HCEC 1CT (cell line): ENCODE measurements at regions not wholly inside any gene's neighbourhood (a gene's known extent, or its start where the extent isn't known, plus 50 kb on each side); places are given as distances from the start of the nearest gene placed in this dataset.

Source experiments
- DNase-seq: peaks from one replicate; pipeline ENCODE4 v3.0.0-alpha.2; 2017

DNA sequence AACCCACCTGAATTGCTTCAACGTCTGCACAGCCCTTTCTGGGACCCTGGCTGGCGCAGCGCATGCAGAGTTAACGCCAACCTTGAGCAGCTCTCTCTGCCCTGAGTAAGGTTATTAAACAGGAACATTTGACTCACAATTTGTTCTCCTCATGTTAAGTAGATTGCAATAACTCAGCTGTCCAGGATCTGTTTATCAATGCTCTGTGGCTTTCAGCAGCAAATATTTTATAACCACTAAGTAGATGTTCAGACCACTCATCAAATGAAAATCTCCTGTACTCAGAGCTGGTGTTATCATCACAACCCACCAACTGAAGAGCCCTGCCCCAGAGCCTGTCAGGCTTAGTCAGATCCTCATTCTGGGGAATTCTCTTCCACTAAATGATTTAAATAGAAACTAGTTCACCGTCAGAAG lies 403.0 kb downstream of the ZNF608 start:
- peak; percentile 97 for DNase-seq

DNA sequence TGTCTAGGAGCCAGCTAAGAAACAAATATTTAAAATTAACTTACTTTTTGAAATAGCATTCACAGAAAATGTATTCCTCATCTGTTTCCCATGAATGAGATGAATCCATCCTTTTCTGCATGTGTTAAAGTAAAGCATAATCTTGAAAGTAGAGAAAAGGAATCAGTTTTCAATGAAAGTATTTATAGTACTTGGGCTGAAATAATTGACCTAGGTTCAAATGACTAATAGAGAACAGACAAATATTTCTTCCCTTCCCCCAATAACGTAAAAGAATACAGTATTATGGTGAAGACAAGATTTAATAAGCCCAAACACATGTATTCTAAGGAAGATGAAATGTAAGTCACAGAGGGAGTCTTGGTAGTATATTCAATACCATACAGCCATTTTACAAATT lies 403.5 kb downstream of the ZNF608 start:
- peak; percentile 62 for DNase-seq

GRCh38 chr5:124342584-124342983 lies 403.9 kb downstream of the ZNF608 start:
- peak; percentile 5 for DNase-seq

GRCh38 chr5:124342027-124342471 lies 404.4 kb downstream of the ZNF608 start:
- DNase-seq, result peak; percentile 53

DNA sequence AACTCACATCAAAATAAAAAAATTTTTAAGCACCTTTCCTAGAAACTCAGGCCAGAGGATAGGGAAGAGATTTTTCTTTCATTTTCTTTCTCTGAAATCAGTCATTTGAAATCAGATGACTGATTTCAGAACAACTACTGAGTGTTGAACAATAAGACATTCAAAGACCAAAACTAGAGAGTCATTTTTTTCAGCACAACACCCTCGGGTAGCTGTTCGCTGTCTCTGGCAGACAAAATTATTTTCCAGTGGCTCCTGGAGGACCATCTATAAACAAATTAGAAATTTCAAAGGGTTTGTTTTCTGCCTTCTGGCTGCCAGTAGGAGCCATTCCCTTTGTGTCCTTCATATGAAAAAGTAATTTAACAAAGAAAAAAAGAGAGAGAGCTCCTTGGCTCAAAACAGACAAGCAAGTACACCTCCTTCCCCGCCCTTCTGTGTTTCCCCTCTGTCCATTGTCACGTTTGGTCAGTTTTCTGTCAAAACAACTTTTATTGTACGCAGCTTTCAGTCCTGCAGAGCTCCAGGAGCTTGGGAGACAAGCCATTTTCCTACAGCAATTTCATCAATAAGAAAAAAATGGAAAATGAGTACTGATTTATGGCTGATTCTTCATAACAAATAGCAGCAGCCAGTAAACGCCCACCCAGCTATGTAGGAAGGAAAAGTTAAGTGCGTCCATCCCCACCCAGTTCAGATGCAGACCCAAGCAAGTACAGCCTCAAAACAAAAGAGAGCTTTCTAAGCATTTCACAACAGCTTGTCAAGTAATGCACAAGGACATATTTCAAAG lies 405.2 kb downstream of the ZNF608 start:
- no peak for DNase-seq

GRCh38 chr5:124337996-124338395 lies 408.4 kb downstream of the ZNF608 start:
- DNase-seq, result no peak

GRCh38 chr5:124333298-124333979 lies 413.0 kb downstream of the ZNF608 start:
- no peak for DNase-seq

- no peak for DNase-seq
Measured at GRCh38 chr5:124332273-124332672, 414.2 kb downstream of the ZNF608 start.

- no peak for DNase-seq
Measured at GRCh38 chr5:124330595-124331220, 415.7 kb downstream of the ZNF608 start.

DNA sequence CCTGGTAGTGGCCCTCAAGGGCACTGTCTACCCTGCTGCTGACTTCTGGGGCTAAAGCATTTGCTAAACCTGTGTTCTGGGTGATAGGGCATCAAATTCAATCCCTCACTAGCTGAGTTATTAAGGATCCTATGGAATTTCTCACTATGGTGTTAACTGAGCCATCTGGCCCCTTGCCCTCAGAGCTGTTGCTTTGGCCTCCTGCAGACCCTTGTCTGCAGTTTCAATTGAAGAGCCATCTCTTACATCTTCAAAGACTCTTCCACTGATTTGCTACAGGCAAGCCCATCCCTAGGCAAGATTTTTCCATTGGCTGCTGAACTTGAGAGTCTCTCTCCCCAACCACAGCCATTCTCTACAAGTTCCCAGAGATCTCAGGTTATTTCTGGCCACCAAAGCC lies 418.2 kb downstream of the ZNF608 start:
- DNase-seq, result no peak

GRCh38 chr5:124318661-124319060 lies 427.8 kb downstream of the ZNF608 start:
- DNase-seq, result no peak

GRCh38 chr5:124317451-124317850 lies 429.0 kb downstream of the ZNF608 start:
- no peak for DNase-seq

DNA sequence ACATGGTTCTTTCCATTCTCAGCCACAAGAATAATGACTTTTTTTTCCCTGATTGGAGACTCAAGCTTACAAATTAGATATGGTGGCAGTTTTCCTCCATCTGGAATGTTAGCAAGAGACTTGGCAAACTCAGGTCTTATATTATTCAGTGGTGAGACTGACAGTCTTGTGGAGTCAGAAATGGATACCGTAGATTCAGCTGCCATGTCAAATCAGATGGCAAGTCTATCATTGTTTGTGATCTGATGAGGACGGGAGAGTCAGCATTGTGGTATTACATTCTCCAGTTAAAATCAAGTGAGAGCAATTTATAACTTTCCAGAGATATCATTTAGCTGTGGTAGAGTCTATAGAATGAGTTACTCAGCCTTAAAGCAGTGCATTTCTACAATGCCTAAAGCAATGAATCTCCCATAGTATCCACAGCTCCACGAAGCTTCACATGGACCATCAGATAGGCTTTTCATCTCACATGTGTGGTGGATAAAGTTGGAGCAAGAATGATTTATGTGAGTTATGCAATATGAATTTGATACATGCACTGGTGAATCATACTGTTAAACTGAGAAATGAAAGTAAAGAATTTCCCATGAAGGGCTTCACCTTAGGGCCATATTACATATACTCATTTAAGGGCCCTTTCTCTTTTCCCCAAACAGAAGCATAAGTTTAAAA lies 430.6 kb downstream of the ZNF608 start:
- DNase-seq, result peak; percentile 77

GRCh38 chr5:124310453-124310852 lies 436.0 kb downstream of the ZNF608 start:
- peak; percentile 11 for DNase-seq

DNA sequence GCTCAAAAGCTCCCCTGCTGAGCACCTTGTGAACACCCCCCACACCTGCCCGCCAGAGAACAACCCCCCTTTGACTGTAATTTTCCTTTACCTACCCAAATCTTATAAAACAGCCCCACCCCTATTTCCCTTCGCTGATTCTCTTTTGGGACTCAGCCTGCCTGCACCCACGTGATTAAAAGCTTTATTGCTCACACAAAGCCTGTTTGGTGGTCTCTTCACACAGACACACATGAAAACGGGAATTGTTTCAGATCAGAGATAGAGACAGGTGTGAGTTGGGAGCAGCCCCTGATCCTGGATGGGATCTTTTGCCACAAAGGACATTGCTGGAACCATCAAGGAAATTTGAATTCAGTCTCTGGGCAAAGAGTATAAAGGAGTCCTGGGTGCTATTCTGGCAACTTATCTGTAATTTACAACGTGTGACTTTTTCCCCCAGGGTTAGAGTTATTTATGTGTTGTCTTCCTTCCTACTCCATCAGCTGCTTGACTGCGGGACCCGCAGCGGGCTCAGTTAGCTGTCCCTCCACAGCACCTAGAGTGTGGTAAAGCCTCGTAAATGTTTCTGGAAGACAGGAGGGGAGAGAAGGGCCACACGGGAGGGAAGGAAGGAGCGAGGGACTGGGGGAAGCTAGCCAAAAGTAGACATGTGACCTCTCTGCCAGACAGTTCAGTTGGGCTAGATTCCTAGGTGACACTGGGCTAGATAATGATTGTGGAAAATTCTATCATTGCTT lies 437.0 kb downstream of the ZNF608 start:
- no peak for DNase-seq

GRCh38 chr5:124303366-124303765 lies 443.1 kb downstream of the ZNF608 start:
- peak; percentile 22 for DNase-seq

DNA sequence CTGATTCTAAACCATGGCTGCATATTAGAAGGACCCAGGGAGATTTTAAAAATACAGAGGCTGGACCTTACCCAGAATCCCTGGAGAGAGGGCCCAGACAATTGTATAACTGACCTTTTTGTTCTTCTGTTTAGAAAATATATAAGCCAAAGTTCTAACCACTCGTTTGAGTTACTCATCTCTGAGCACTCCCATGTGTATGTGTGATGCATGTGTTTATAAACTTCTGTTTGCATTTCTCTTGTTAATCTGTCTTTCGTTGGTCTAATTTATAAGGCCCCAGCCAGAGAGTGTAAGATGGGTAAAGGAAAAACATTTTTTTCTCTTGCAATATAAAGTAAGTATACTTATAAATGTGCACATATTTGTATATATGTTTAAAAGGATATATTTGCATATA lies 443.9 kb downstream of the ZNF608 start:
- peak; percentile 81 for DNase-seq

DNA sequence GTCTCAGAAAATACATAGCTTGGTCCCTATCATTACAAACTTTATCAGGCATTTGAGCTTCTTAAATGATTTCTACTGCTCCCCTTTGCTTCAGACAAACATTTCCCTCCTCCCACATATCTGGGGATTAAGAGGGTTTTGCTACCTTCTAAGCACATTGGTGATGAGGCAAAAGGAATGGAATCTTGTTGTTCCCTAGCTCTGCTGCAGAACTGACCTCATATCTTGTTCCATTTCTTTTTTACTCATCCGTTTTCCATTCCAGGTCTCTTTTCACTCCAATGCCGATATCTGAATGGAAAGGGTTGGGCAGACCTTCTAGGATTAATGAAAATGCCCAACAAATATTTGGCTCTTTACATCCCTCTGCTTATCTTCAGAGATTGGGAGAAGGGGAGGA lies 444.6 kb downstream of the ZNF608 start:
- DNase-seq, result peak; percentile 81

- no peak for DNase-seq
Measured at GRCh38 chr5:124300815-124301621, 445.4 kb downstream of the ZNF608 start.

DNA sequence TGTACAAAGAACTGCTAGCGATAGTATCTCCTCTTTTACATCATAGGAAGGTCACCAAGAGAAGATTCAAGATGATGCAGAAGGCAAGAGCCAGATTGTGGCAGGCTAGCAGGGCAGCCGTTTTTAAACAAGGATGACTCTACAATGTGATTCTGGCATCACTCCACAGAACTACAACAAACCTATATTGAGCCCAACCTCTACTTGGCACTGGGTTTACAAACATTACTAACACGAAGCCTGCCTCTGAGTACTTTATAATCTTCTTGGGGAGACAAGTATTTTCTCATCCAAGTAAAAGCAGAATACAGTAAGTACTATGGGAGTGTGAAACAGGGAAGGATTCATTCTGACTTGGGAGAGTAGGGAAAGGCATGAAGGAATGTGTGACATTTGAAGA lies 448.6 kb downstream of the ZNF608 start:
- no peak for DNase-seq

GRCh38 chr5:124292322-124292855 lies 454.1 kb downstream of the ZNF608 start:
- DNase-seq, result no peak
